Stimulated activated CD8-positive, alpha-beta memory T cell treated with anti-CD3 and anti-CD28 coated beads, Interleukin-15, amount 100 ng/mL, for 48 hours (primary cell): ENCODE measurements at regions not wholly inside any gene's neighbourhood (a gene's known extent, or its start where the extent isn't known, plus 50 kb on each side); places are given as distances from the start of the nearest gene placed in this dataset.

Experiments used
- DNase-seq, 2 donors: peaks; one replicate each; pipeline ENCODE4 v3.0.0-alpha.2; 2020; ENCODE audit warnings: low read depth in 2 of 2

GRCh38 chr11:134762248-134763029, 350.4 kb upstream of the B3GAT1 start:
- DNase-seq, result no peak

GRCh38 chr11:134761926-134762247, 349.8 kb upstream of the B3GAT1 start:
- no peak for DNase-seq

GRCh38 chr11:134761386-134761785, 349.3 kb upstream of the B3GAT1 start:
- DNase-seq, result no peak

GRCh38 chr11:134760957-134761356, 348.9 kb upstream of the B3GAT1 start:
- no peak for DNase-seq

GRCh38 chr11:134760299-134760698, 348.3 kb upstream of the B3GAT1 start:
- no peak for DNase-seq

- DNase-seq, result no peak
Observed at GRCh38 chr11:134759855-134760254, 347.8 kb upstream of the B3GAT1 start.

- DNase-seq, result no peak
Observed at GRCh38 chr11:134759274-134759673, 347.2 kb upstream of the B3GAT1 start.

- no peak for DNase-seq
Observed at GRCh38 chr11:134758342-134758931, 346.4 kb upstream of the B3GAT1 start.

GRCh38 chr11:134757633-134758032, 345.6 kb upstream of the B3GAT1 start:
- DNase-seq, result no peak

- DNase-seq, result no peak
Observed at GRCh38 chr11:134756811-134757540, 344.9 kb upstream of the B3GAT1 start.

GRCh38 chr11:134755535-134755934, 343.5 kb upstream of the B3GAT1 start:
- DNase-seq, result no peak

- no peak for DNase-seq
Observed at GRCh38 chr11:134754521-134755198, 342.6 kb upstream of the B3GAT1 start.

- no peak for DNase-seq
Observed at GRCh38 chr11:134753771-134754520, 341.9 kb upstream of the B3GAT1 start.

GRCh38 chr11:134752964-134753770, 341.1 kb upstream of the B3GAT1 start:
- no peak for DNase-seq

GRCh38 chr11:134752526-134752925, 340.5 kb upstream of the B3GAT1 start:
- no peak for DNase-seq

- no peak for DNase-seq
Observed at GRCh38 chr11:134751766-134752165, 339.7 kb upstream of the B3GAT1 start.

GRCh38 chr11:134751031-134751585, 339.1 kb upstream of the B3GAT1 start:
- no peak for DNase-seq

GRCh38 chr11:134750619-134751018, 338.6 kb upstream of the B3GAT1 start:
- DNase-seq, result no peak

- no peak for DNase-seq
Observed at GRCh38 chr11:134749040-134749839, 337.2 kb upstream of the B3GAT1 start.

- no peak for DNase-seq
Observed at GRCh38 chr11:134746609-134747008, 334.6 kb upstream of the B3GAT1 start.
